Neuron (in vitro differentiated cells): ENCODE measurements at regions not wholly inside any gene's neighbourhood (a gene's known extent, or its start where the extent isn't known, plus 50 kb on each side); places are given as distances from the start of the nearest gene placed in this dataset.

Experiments
- H2AFZ ChIP-seq: one replicate; pipeline ENCODE4 v1.6.1; 2013; ENCODE audit warnings: low read depth, mild to moderate bottlenecking, inconsistent platforms, low read length, moderate library complexity
- H3K27me3 ChIP-seq: one replicate; pipeline ENCODE4 v1.6.1; 2013; ENCODE audit warnings: low read length; ENCODE audit not compliant: insufficient read depth
- H3K36me3 ChIP-seq: one replicate; pipeline ENCODE4 v1.6.1; 2013; ENCODE audit warnings: low read length; ENCODE audit not compliant: insufficient read depth
- H3K4me1 ChIP-seq: one replicate; pipeline ENCODE4 v1.6.1; 2013; ENCODE audit warnings: low read length; ENCODE audit not compliant: insufficient read depth
- H3K4me3 ChIP-seq: 2 replicates; pipeline ENCODE4 v1.5.1; 2013; ENCODE audit warnings: mild to moderate bottlenecking, low read length, moderate library complexity
- H3K9me3 ChIP-seq: one replicate; pipeline ENCODE4 v1.6.1; 2013; ENCODE audit warnings: low read length

DNA sequence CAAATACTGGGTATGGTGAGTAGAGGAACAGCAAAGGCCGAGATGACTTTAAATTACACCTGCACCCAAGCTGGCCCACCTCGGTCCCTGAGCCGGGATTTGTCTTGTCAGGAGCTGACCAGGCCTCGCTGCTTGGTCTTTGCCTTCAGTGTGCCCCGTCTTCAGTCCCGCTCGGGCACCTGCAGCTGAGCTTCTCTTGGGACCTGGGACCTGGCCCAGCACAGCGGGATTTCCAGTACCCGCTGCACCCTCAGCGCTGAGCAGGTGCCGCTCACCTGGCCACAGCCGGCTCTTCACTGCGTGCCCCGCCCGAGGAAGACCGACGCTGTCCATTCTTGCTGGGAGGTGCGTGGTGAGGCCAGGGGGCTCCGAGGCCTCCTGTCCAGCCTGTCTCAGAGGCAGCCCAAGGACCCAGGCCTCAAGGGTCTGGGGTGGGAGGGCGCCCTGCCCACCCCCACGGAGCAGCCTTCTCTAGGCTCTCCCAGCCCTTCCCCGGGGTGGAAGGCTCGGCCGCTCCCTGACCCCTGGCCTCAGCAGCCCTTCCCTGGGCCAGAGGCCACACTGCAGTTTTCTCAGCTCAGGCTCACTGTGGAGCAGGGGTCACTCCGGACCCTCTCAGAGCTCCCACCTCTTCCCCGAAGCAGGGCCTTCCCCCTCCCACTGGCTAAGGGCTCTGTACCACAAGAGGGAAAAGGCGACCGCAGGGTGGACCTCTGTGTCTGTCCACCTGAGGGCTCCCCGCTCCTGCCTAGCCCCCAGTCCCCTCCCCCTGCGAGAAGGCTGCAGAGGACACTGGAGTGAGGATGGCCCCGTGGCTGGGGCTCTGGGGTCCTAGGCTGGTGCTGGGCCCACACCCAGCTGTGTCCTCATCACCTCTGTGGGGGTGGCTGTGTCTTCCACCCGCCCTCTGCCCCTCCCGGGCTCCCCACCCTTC lies 119.3 kb downstream of the RNASET2 start:
- no peaks in the 10 kb centered on the region for H3K36me3 ChIP-seq
- H3K4me3 ChIP-seq: no peak overlapping the region
- H2AFZ ChIP-seq: no peak overlapping the region
- no peaks in the 10 kb centered on the region for H3K9me3 ChIP-seq
- no peaks in the 10 kb centered on the region for H3K27me3 ChIP-seq
- no peaks in the 10 kb centered on the region for H3K4me1 ChIP-seq

DNA sequence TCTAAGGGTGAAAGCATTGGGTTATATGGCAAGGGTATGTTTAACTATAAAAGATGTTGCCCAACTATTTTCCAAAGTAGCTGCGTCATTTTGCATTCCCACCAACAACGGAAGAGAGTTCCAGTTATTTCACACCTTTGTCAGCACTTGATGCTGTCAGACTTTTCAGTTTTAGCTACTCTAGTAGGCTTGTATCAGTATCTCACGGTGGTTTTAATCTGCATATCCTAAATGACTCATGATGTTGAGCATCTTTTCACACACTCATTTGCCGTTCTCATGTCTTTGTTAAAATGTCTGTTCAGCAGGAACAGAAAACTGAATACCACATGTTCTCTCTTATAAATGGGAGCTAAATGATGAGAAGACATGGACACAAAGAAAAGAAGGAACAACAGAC lies 122.3 kb downstream of the RNASET2 start:
- no peaks in the 10 kb centered on the region for H3K27me3 ChIP-seq
- H3K9me3 ChIP-seq: no peaks in the 10 kb centered on the region
- H3K4me3 ChIP-seq: no peak overlapping the region
- no peaks in the 10 kb centered on the region for H3K4me1 ChIP-seq
- no peak overlapping the region for H2AFZ ChIP-seq
- no peaks in the 10 kb centered on the region for H3K36me3 ChIP-seq

DNA sequence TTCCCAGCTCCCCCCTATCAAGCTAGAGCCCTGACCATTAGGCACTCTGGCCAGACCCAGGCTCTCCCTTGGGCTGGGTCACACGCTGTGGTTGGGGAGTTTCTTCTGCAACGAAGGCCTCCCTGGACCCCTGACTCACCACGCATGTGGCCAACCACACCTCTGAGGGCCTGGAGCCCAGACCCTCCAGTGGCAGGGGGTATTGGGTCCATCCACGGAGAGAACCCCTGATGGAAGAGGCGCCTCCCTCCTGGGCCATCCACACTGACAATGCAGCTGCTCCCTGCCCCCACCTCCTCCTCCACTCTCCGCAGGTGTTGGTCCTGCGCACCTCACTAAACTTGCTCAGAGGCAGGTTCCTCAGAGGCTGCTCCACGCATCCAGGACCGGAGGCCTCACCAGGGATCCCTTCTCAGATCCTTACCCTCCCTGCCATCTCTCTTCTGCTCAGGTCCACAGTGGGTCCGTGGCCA lies 125.4 kb downstream of the RNASET2 start:
- H2AFZ ChIP-seq: no peak overlapping the region
- no peaks in the 10 kb centered on the region for H3K36me3 ChIP-seq
- H3K4me3 ChIP-seq: no peak overlapping the region
- no peaks in the 10 kb centered on the region for H3K9me3 ChIP-seq
- H3K27me3 ChIP-seq: no peaks in the 10 kb centered on the region
- H3K4me1 ChIP-seq: no peaks in the 10 kb centered on the region

DNA sequence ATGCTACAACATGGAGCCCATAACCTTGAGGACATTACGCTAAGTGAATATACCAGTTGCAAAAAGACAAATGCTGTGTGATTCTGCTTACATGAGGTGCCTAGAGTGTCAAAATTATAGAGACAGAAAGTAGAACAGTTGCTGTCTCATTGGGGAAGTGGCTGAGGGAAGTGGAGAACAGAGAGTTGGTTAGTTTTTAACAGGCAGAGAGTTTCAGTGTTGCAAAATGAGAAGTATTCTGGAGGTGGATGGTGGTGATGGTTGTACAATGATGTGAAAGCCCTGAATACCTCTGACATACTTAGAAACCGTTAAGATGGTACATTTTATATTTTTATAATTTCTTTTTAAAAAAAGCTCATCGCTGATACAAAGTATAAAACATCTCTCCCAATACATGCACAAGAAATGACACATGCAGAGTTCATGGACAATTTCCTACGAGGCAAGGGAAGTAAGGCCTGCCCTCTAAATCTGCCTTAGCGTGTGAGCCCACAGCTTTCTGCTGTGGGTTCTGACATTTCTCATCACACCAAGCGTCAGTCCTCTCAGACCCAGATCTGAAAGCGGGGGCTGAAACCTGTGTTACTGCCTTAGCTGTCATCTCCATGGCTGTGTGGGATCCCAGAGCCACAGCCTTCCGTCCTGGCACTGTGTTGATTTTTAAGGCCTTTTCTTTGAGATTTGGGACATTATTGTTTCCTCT lies 126.0 kb downstream of the RNASET2 start:
- Histone ChIP-seq H2AFZ (no peak overlapping the region), H3K4me1 (no peaks in the 10 kb centered on the region), H3K9me3 (no peaks in the 10 kb centered on the region), H3K36me3 (no peaks in the 10 kb centered on the region), H3K4me3 (no peak overlapping the region), H3K27me3 (no peaks in the 10 kb centered on the region)

DNA sequence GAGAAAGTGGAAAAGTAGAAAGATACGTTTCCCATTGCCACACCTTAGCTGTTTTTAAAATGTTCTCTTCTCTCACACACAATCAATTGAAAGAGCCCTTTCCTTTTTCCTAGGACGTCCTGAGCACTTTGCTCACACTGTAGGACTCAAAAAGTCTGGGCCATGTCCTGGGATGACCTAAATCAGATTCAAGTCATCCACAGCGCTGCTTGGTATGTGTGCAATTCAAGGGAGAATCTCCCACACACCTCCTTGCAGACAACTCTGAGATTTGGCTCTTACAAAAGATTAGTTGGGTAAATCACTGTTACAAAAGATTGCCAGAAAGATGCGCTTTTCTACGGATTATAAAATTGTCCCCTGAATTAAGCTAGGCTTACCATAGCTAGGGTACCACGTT lies 130.1 kb downstream of the RNASET2 start:
- Histone ChIP-seq H3K4me1 (no peaks in the 10 kb centered on the region), H2AFZ (no peak overlapping the region), H3K4me3 (no peak overlapping the region), H3K9me3 (no peaks in the 10 kb centered on the region), H3K27me3 (no peaks in the 10 kb centered on the region), H3K36me3 (no peaks in the 10 kb centered on the region)

DNA sequence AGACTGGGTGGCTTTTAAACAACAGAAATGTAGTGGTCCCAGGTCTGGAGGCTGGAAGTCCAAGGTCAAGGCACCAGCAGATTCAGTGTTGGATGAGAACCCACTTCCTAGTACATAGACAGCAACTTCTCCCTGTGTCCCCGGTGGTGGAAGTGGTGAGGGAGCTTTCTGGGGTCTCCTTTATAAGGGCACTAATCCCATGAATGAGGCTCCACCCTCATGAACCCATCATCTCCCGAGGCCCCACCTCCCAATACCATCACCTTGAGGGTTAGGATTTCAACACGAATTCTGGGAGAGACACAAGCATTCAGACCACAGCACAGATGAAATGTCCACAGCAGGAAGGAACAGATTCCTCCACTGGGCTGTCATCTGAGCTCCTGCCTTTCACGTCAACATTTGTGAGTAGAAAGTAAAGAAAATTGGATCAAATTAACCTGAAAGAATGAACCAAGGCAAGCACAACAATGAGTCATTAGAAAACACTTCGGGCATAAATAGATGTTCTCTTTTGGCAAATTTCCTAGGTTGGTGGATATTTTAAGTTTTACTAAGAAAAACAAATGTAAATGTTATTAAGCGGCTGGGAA lies 130.7 kb downstream of the RNASET2 start:
- Histone ChIP-seq H3K4me3 (no peak overlapping the region), H3K27me3 (no peaks in the 10 kb centered on the region), H3K9me3 (no peaks in the 10 kb centered on the region), H3K36me3 (no peaks in the 10 kb centered on the region), H3K4me1 (no peaks in the 10 kb centered on the region), H2AFZ (no peak overlapping the region)

DNA sequence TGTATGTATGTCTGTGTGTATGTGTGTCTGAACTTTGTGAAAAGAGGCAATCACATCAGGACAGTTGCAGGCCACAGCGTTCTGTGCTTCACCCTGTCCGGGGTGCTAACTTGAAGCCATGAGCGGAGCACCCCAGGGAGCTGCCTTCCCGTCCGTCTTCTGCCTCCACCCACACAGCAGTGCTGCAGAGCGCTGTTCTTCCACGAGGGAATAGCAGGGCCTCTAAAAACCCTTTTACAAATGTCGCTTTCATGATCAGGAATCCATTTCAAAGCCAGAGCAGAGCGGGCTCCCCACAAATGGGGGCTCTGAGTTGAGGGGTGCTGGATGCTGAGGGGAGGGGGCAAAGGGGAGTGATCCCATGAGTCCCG lies 131.5 kb downstream of the RNASET2 start:
- H2AFZ ChIP-seq: no peak overlapping the region
- no peaks in the 10 kb centered on the region for H3K27me3 ChIP-seq
- H3K36me3 ChIP-seq: no peaks in the 10 kb centered on the region
- no peak overlapping the region for H3K4me3 ChIP-seq
- no peaks in the 10 kb centered on the region for H3K4me1 ChIP-seq
- no peaks in the 10 kb centered on the region for H3K9me3 ChIP-seq

DNA sequence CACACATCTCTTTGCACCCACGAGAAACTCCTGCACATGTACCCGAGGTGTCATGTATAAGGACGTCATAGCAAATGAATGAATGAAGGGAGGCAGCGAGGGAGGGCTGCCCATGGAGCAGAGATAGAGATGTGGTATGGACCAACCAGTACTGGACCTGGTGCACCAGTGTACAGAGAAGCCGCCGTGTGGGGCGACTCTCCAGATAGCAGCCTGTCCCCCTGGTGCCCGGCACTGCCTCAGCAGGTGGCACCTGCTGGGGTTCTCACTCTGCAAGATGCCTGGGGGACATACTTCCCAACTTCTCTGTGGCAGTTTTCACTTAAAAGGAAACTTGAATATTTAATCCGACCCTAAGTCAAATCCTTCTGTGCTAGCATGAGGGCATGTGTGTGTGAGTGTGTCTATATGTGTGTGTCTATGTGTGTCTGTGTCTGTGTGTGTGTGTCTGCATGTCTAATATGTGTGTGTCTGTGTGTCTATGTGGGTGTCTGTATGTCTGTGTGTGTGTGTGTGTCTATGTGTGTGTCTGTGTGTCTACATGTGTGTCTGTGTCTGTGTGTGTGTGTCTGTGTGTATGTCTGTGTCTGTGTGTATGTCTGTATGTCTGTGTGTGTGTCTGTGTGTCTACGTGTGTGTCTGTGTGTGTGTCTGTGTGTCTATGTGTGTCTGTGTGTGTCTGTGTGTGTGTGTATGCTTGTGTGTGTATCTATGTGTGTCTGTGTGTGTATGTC lies 132.0 kb downstream of the RNASET2 start:
- Histone ChIP-seq H2AFZ (no peak overlapping the region), H3K36me3 (no peaks in the 10 kb centered on the region), H3K4me1 (no peaks in the 10 kb centered on the region), H3K4me3 (no peak overlapping the region), H3K27me3 (no peaks in the 10 kb centered on the region), H3K9me3 (no peaks in the 10 kb centered on the region)

DNA sequence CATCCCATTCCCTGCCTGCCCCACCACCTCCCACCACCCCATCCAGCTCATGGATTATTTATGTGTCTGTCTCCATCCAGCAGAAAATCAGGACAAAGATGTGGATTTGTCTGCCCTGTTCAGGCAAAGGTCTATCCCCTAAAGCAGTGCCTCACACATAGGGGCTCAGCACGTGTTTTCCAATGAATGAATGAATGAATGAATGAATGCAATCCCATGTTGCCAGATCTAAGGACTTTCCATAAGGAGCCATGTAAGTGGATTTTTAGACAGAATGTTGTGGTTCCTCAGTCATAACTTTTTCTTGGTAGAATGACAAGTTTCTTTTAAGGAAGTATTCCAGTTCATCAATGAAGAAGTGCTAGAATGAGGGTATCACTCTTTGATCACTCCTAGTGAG lies 133.7 kb downstream of the RNASET2 start:
- Histone ChIP-seq H3K4me1 (no peaks in the 10 kb centered on the region), H3K36me3 (no peaks in the 10 kb centered on the region), H3K27me3 (no peaks in the 10 kb centered on the region), H3K9me3 (no peaks in the 10 kb centered on the region), H2AFZ (no peak overlapping the region), H3K4me3 (no peak overlapping the region)

DNA sequence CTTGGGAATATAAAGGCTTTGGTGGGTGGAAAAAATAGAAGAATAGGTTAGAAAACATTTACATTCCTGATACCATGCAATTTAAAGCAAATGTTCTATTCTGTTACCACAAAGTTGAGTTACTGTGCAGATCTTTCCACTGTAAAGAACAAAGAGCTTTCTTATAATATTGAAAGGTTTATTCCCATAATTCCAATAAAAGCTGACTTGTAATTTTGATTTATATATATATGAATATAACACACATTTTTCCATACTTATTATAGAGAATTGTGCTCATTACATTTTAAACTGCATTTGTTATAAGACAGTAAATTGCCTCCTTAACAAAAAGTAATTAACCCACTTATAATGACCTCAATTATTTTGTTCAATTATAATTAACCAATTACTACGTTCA lies 135.9 kb downstream of the RNASET2 start:
- H3K27me3 ChIP-seq: no peaks in the 10 kb centered on the region
- no peak overlapping the region for H3K4me3 ChIP-seq

DNA sequence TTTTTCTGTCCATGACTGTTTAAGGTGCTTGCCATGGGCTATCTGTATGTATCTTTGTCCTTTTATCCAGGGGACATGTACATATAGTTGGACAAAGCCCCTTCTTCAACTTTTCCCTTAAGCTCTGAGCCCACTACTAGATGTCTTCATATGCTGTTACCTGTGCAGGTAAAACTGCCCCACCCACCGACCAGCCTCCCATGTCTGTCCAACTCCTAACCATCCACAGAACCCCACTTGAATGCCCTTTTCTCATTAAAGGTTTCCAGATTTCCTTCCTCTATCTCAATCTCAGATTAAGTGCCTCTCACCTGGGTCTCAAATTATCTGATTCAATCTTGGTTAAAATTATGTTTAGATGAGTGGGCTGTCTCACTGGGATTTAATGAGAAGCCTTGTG lies 136.3 kb downstream of the RNASET2 start:
- no peaks in the 10 kb centered on the region for H3K4me1 ChIP-seq
- no peaks in the 10 kb centered on the region for H3K27me3 ChIP-seq
- H3K4me3 ChIP-seq: no peak overlapping the region
- no peaks in the 10 kb centered on the region for H3K36me3 ChIP-seq
- H3K9me3 ChIP-seq: no peaks in the 10 kb centered on the region
- H2AFZ ChIP-seq: no peak overlapping the region

More for the DNA sequence above, 135.9 kb downstream of the RNASET2 start:
- Histone ChIP-seq H3K36me3 (no peaks in the 10 kb centered on the region), H3K4me1 (no peaks in the 10 kb centered on the region), H2AFZ (no peak overlapping the region), H3K9me3 (no peaks in the 10 kb centered on the region)

DNA sequence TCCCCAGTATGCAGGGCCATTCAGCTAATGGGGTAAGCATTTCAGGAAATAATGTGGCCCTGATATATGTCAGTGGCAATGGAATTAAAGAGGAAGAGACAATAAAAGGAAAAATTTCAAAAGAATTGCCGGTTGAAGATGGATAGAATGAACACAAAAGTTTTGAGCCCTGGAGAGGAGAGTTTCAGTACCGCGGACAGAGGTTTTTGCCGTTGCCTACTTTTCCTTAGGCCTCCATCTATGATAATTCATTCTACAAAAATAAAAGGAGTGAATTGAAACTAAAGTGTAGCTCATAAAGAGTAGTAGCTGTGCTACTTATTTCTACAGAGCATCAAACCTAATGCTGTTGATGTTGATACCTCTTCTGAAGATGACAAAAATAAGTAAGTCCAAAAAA lies 140.7 kb downstream of the RNASET2 start:
- Histone ChIP-seq H3K4me1 (no peaks in the 10 kb centered on the region), H3K27me3 (no peaks in the 10 kb centered on the region), H3K4me3 (no peak overlapping the region), H2AFZ (no peak overlapping the region), H3K9me3 (no peaks in the 10 kb centered on the region), H3K36me3 (no peaks in the 10 kb centered on the region)

DNA sequence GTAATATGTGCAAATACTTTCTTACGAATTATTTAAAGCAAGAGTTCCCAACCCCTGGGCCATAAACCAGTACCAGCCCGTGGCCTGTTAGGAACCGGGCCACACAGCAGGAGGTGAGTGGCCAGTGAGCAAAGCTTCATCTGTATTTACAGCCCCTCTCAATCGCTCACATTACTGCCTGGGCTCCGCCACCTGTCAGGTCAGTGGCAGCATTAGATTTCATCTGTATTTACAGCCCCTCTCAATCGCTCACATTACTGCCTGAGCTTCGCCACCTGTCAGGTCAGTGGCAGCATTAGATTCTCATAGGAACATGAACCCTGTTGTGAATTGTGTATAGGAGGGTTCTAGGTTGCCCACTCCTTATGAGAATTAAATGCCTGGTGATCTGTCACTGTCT lies 142.0 kb downstream of the RNASET2 start:
- H3K4me3 ChIP-seq: no peak overlapping the region
- H3K9me3 ChIP-seq: no peaks in the 10 kb centered on the region
- H3K36me3 ChIP-seq: no peaks in the 10 kb centered on the region
- no peaks in the 10 kb centered on the region for H3K27me3 ChIP-seq
- H3K4me1 ChIP-seq: no peaks in the 10 kb centered on the region
- H2AFZ ChIP-seq: no peak overlapping the region
